CD4-positive, alpha-beta T cell treated with Interleukin-10 for 1 hour (primary cell): ENCODE measurements at regions not wholly inside any gene's neighbourhood (a gene's known extent, or its start where the extent isn't known, plus 50 kb on each side); places are given as distances from the start of the nearest gene placed in this dataset.

Experiments used
- DNase-seq: peaks from one replicate; pipeline ENCODE4 v3.0.0-alpha.2; 2020

- no peak for DNase-seq
These were observed 457.4 kb downstream of the ZIC1 start for GRCh38 chr3:147866561-147866960.

GRCh38 chr3:147872568-147872967 is 463.4 kb downstream of the ZIC1 start:
- no peak for DNase-seq

- no peak for DNase-seq
These were observed 466.3 kb downstream of the ZIC1 start for GRCh38 chr3:147875498-147875897.

DNA sequence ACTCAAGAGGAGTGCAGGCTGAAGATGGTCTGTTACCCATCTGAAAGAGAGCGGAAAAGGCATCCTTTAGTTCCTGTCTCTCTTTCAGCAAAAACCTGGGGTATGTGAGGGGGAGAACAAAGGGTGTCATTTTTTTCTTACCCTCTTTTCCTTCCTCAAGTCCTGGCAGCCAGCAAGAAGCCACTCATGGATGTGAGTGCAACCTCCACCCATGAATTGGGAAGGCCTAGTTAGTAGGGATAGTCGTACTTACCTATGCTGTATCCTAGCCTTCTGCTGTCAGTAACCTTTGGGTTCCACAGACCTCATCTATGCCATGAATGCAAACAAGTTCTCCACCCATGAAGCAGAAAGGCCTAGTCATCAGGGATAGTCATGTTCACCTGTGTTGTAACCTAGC is 472.8 kb downstream of the ZIC1 start:
- DNase-seq = no peak

DNA sequence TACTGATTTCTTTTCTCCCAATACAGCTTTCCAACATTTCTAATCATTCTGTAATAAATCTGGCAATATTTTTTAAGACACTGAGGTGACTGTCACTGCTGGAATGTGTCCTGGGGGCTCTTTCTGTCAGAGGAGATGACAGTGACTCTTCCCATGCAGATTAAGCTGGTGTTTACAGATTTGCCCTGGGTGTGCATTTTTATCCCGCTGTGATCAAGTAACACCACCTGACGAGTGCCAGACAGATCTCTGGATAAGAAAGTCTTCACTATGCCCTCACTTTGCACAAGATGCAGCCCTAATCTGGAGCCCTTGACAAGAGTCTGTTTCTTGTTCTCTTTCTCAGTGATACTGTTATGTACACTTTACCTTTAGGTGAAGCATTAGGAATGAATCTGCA is 477.7 kb downstream of the ZIC1 start:
- DNase-seq = no peak

DNA sequence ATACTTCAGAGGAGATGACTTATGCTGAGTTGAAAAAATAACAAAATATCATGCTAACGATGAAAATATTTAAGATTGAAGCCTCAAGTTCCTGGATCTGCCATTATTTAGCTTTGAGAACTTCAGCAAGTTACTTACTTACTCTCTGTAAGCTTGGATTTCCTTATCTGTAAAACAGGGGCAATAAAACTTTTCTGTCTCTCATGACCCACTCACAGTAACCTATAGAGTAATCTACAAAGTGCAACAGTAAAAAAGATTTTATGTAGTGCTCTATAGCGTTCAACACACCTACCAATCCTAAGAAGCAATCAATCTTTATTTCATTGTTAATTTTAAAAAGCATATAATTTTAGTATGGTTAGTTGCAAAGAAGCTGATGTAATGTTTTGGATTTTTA is 478.6 kb downstream of the ZIC1 start:
- no peak for DNase-seq

GRCh38 chr3:147890114-147890513 is 480.9 kb downstream of the ZIC1 start:
- DNase-seq = no peak

- DNase-seq = no peak
These were observed 486.3 kb downstream of the ZIC1 start for GRCh38 chr3:147895509-147895908.

- DNase-seq = no peak
These were observed 491.7 kb downstream of the ZIC1 start for GRCh38 chr3:147900851-147901250.

- DNase-seq = no peak
These were observed 493.9 kb downstream of the ZIC1 start for GRCh38 chr3:147903026-147903425.

DNA sequence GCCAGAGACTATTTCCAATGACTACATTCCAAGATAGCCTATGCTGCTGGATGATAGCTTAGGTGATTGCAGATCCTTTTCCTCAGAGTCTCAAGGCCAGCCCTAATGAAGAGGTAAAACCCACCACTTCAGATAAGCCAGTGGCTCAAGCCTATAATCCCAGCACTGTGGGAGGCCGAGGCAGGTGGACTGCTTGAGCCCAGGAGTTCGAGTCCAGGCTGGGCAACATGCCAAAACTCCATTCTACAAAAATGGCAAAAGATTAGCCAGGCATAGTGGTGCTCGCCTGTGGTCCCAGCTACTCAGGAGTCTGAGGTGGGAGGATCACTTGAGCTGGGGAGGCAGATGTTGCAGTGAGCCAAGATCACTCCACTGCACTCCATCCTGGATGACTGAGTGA is 495.3 kb downstream of the ZIC1 start:
- no peak for DNase-seq

- no peak for DNase-seq
These were observed 497.1 kb downstream of the ZIC1 start for GRCh38 chr3:147906285-147906684.

- DNase-seq = no peak
These were observed 505.4 kb downstream of the ZIC1 start for GRCh38 chr3:147914532-147914931.

DNA sequence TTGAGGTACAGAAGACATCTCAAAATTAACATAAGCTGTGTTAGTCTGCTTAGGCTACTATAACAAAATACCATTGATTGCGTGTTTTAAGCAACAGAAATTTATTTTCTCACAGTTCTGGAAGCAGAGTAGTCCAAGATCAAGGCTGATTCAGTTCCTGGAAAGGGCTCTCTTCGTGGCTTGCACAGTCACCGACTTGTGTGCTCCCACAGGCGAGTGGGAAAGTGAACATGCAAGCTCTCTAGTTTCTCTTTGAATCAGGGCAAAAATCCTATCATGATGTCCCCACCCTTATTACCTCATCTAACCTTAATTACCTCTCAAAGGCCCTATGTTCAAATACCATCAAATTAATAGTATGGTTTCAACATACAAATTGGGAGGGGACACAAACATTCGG is 505.9 kb downstream of the ZIC1 start:
- no peak for DNase-seq

DNA sequence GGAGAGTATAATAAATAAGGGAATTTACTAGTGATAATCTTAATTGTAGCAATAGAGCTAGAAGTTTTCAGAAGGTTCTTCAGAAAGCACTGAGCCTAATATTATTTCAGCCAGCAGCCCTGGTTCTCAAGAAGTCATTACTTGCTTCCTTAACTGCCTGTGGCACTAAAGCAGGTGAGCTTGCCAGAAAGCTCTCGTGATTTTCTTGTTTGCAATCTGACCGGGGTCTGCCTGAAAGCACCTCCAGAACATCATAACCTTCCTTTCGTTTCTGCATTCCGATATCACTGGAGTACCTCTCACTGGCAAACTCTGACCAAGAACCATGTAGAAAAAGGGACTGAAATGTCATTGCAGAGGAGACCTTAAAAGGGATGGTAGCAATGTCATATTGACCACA is 510.3 kb downstream of the ZIC1 start:
- DNase-seq = no peak

DNA sequence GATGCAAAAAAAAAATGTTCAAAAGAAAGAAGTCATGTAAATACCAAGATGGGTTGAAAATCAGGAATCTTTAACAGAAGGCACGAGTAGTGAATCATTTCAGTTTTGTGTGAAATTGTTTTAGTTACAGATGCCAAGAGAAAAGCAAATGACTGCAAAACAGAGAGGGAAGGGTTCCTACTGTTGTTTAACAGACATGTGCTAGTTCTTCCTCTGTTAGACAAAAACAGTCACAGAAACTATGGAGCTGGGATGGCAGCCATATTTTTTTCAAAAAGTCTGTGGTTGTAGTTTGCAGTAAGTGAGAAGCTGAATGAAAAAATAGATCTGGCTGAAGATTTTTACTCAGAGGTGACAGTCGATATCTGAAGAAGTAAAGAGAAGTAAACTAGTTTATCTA is 511.9 kb downstream of the ZIC1 start:
- DNase-seq = no peak

DNA sequence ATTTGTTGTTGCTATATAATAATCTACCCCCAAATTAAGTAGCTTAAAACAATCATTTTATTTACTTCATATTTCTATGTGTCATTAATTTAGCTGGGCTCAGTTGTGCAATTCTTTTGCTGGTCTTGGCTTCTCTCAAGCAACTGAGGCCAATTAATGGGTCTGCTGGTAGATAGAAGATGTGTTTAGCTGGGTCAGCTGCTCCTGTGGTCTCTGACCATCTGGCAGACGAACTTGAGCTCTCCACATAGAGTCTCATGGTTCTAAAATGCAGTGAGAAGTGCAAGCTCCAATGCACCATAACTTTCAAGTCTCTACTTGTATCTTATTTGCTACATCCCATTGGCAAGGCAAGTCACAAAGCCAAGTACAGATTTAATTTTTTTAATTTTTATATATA is 515.6 kb downstream of the ZIC1 start:
- DNase-seq = no peak

- no peak for DNase-seq
These were observed 516.1 kb downstream of the ZIC1 start for GRCh38 chr3:147925272-147925671.

DNA sequence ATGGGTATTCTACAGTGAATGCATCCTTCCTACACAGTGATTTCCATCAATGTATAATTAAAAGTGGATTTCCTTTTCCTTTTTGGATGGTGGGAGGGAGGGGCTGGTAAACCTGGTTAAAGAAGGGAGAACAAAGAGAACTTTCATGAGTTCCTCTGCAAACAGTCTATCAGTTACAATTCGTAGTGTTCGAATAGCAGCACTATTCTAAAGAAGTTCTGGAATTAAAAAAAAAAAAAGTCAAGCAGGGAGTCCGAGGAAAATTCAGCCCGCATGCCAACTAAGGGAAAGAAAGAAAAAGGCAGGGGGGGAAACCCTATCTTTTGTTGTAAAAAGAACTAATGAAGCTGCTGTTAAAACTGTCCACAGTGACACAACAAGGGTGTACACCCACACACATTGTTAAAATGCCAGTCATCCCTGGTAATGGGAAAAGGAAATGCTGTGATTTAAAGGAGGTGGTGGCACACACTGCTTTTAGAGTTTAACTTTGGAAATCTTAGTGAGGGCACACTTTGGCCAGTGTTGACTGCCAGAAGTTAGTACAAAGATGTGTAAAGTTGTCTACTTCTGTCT is 521.2 kb downstream of the ZIC1 start:
- DNase-seq = no peak

GRCh38 chr3:147934451-147935180 is 525.5 kb downstream of the ZIC1 start:
- no peak for DNase-seq

DNA sequence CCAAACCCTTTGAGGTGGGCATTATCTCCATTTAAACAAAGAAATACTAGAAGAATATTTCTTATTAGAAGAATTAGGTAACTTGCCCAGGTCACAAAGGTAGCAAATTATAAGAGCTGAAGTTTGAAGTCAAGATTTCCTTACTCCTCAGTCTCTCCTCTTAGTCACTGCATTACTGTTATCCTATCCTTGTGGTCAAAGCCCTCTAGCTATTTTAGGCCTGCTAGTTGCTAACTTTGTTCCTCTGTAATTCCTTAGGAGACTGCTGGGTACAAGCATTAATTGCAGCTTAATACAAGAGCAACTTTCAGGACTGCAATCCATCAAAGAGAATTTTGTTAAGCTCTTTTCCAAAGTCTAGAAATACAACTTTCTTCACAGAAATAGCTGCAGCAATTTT is 528.2 kb downstream of the ZIC1 start:
- no peak for DNase-seq

DNA sequence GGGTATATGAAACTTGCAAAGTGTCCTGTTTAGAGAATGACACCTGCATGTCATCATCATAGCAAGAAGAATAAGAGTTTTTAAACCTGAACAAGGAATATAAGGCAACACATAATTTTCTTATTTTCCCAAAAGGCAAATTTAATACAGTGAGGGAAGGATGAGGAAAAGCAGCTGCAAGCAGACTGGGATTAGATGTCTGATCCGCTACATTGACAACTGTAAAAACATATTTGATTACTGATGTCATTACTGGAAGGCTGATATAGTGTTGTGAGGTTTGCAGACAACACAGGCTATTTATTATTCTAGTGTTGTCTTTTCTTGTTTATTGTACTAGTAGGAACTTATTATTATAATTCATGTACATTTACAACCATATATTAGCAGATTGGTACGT is 528.7 kb downstream of the ZIC1 start:
- DNase-seq = no peak

DNA sequence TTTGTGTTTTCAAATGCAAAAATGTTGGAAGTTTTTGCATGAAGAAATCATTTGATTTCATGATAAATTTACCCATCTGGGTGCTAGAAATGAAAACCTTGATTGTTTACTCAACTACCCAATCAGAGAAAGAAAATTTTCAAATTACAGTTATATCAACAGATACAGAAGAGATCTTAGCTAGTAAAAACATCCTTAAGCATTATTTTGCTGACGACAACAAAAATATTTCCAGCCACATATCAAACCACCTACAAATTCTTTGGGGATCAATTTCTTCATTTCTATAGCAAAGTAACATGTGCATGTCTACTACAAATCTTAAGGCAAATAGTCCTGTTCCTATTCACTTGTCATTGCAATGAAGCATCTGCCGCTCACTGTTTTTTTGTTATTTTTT is 530.3 kb downstream of the ZIC1 start:
- no peak for DNase-seq

DNA sequence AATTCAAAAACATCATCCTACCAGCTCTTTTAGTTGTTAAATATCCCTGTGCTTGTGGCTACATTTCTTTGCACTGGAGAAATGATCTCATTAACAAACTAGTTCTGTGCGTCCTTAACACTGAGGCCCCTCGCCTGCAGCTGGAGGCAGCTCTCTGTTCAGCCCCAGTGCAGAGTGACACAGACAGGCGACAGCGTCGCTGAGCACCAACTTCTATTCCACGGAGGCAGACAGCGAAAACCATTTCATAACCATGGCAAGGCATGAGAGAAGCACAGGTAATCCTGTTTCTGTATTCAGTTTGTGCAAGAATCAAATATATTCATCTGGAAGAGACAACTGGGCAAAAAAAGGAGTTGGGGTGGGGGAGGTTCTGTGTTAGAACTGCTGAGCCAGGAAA is 530.7 kb downstream of the ZIC1 start:
- no peak for DNase-seq
